ENCODE measurements at regions not wholly inside any gene's neighbourhood (a gene's known extent, or its start where the extent isn't known, plus 50 kb on each side); places are given as distances from the start of the nearest gene placed in this dataset.
"Not testable (repeated sequence)": the region's sequence is repeated elsewhere in the genome, so short reads cannot be mapped to it uniquely, and the experiment has no call there.

GRCh38 chr9:29556317-29556716 is 1983.0 kb upstream of the C9orf72 start:
- CTCF ChIA-PET = no interaction called here
- no peaks in the 10 kb centered on the region for H3K4me1 Mint-ChIP-seq
- H3K27me3 Mint-ChIP-seq = no peaks in the 10 kb centered on the region
- H3K4me3 Mint-ChIP-seq = no peak overlapping the region
- H3K27ac Mint-ChIP-seq = no peak overlapping the region
- H3K36me3 Mint-ChIP-seq = no peaks in the 10 kb centered on the region
- no peak for DNase-seq
- peaks cover 2% of the 10 kb centered on the region for H3K9me3 Mint-ChIP-seq

- no peak for DNase-seq
- H3K4me3 Mint-ChIP-seq = no peak overlapping the region
- no peaks in the 10 kb centered on the region for H3K27me3 Mint-ChIP-seq
- H3K4me1 Mint-ChIP-seq = no peaks in the 10 kb centered on the region
- H3K9me3 Mint-ChIP-seq = peaks cover 2% of the 10 kb centered on the region
- no peak overlapping the region for H3K27ac Mint-ChIP-seq
- H3K36me3 Mint-ChIP-seq = no peaks in the 10 kb centered on the region
- CTCF ChIA-PET = no interaction called here
These were observed 1983.5 kb upstream of the C9orf72 start for GRCh38 chr9:29556746-29557145.

- no peak overlapping the region for H3K27ac Mint-ChIP-seq
These were observed 1991.3 kb upstream of the C9orf72 start for GRCh38 chr9:29564564-29564963.

GRCh38 chr9:29575219-29575618 is 2001.9 kb upstream of the C9orf72 start:
- H3K4me1 Mint-ChIP-seq = no peaks in the 10 kb centered on the region
- no peaks in the 10 kb centered on the region for H3K27me3 Mint-ChIP-seq
- no peak overlapping the region for H3K4me3 Mint-ChIP-seq
- peaks cover 2% of the 10 kb centered on the region for H3K9me3 Mint-ChIP-seq
- DNase-seq = no peak
- H3K27ac Mint-ChIP-seq = no peak overlapping the region
- H3K36me3 Mint-ChIP-seq = no peaks in the 10 kb centered on the region
- CTCF ChIA-PET = no interaction called here

More at GRCh38 chr9:29564564-29564963, 1991.3 kb upstream of the C9orf72 start:
- peaks cover 3% of the 10 kb centered on the region for H3K9me3 Mint-ChIP-seq
- no peaks in the 10 kb centered on the region for H3K27me3 Mint-ChIP-seq
- no peak overlapping the region for H3K4me3 Mint-ChIP-seq
- CTCF ChIA-PET = no interaction called here
- H3K4me1 Mint-ChIP-seq = no peaks in the 10 kb centered on the region
- no peaks in the 10 kb centered on the region for H3K36me3 Mint-ChIP-seq
- no peak for DNase-seq

GRCh38 chr9:29588361-29588760 is 2015.1 kb upstream of the C9orf72 start:
- no peaks in the 10 kb centered on the region for H3K4me1 Mint-ChIP-seq
- H3K9me3 Mint-ChIP-seq = peaks cover 4% of the 10 kb centered on the region
- CTCF ChIA-PET = no interaction called here
- H3K36me3 Mint-ChIP-seq = no peaks in the 10 kb centered on the region
- no peaks in the 10 kb centered on the region for H3K27me3 Mint-ChIP-seq
- DNase-seq = no peak
- H3K27ac Mint-ChIP-seq = no peak overlapping the region
- H3K4me3 Mint-ChIP-seq = no peak overlapping the region

GRCh38 chr9:29609282-29609681 is 2036.0 kb upstream of the C9orf72 start:
- CTCF ChIA-PET = no interaction called here
- DNase-seq = no peak
- Mint-ChIP-seq H3K36me3 (no peaks in the 10 kb centered on the region), H3K4me3 (no peak overlapping the region), H3K9me3 (peaks cover 3% of the 10 kb centered on the region), H3K27me3 (no peaks in the 10 kb centered on the region), H3K27ac (no peak overlapping the region), H3K4me1 (no peaks in the 10 kb centered on the region)

GRCh38 chr9:29613773-29614172 is 2040.5 kb upstream of the C9orf72 start:
- H3K36me3 Mint-ChIP-seq = no peaks in the 10 kb centered on the region
- no peaks in the 10 kb centered on the region for H3K4me1 Mint-ChIP-seq
- no peak overlapping the region for H3K27ac Mint-ChIP-seq
- H3K4me3 Mint-ChIP-seq = no peak overlapping the region
- peaks cover 1% of the 10 kb centered on the region for H3K9me3 Mint-ChIP-seq
- CTCF ChIA-PET = no interaction called here
- DNase-seq = no peak
- H3K27me3 Mint-ChIP-seq = no peaks in the 10 kb centered on the region

GRCh38 chr9:29616844-29617243 is 2043.6 kb upstream of the C9orf72 start:
- Mint-ChIP-seq H3K27ac (no peak overlapping the region), H3K27me3 (no peaks in the 10 kb centered on the region), H3K4me3 (no peak overlapping the region), H3K36me3 (no peaks in the 10 kb centered on the region), H3K9me3 (peaks cover 2% of the 10 kb centered on the region), H3K4me1 (no peaks in the 10 kb centered on the region)
- DNase-seq = no peak
- CTCF ChIA-PET = no interaction called here

GRCh38 chr9:29625292-29625731 is 2052.0 kb upstream of the C9orf72 start:
- no peak for DNase-seq
- Mint-ChIP-seq H3K4me1 (no peaks in the 10 kb centered on the region), H3K36me3 (no peaks in the 10 kb centered on the region), H3K27ac (no peak overlapping the region), H3K4me3 (no peak overlapping the region), H3K9me3 (no peaks in the 10 kb centered on the region), H3K27me3 (no peaks in the 10 kb centered on the region)
- CTCF ChIA-PET = no interaction called here

GRCh38 chr9:29625931-29626330 is 2052.7 kb upstream of the C9orf72 start:
- CTCF ChIA-PET = no interaction called here
- H3K27ac Mint-ChIP-seq = no peak overlapping the region

GRCh38 chr9:29628856-29629255 is 2055.6 kb upstream of the C9orf72 start:
- H3K27ac Mint-ChIP-seq, DNase-seq, CTCF ChIA-PET, H3K4me1 Mint-ChIP-seq, H3K9me3 Mint-ChIP-seq, H3K36me3 Mint-ChIP-seq, H3K27me3 Mint-ChIP-seq, H3K4me3 Mint-ChIP-seq: not testable (repeated sequence)

More at GRCh38 chr9:29625931-29626330, 2052.7 kb upstream of the C9orf72 start:
- H3K4me1 Mint-ChIP-seq = no peaks in the 10 kb centered on the region
- no peak overlapping the region for H3K4me3 Mint-ChIP-seq
- no peaks in the 10 kb centered on the region for H3K36me3 Mint-ChIP-seq
- DNase-seq = no peak
- H3K27me3 Mint-ChIP-seq = no peaks in the 10 kb centered on the region
- H3K9me3 Mint-ChIP-seq = no peaks in the 10 kb centered on the region

GRCh38 chr9:29637471-29638237 is 2064.4 kb upstream of the C9orf72 start:
- no peak for DNase-seq
- Mint-ChIP-seq H3K4me1 (no peaks in the 10 kb centered on the region), H3K4me3 (no peak overlapping the region), H3K27me3 (no peaks in the 10 kb centered on the region), H3K9me3 (peaks cover 2% of the 10 kb centered on the region), H3K27ac (no peak overlapping the region), H3K36me3 (no peaks in the 10 kb centered on the region)
- CTCF ChIA-PET = no interaction called here

- H3K9me3 Mint-ChIP-seq = no peaks in the 10 kb centered on the region
- no peak for DNase-seq
- CTCF ChIA-PET = no interaction called here
- no peaks in the 10 kb centered on the region for H3K4me1 Mint-ChIP-seq
- no peak overlapping the region for H3K4me3 Mint-ChIP-seq
- H3K27ac Mint-ChIP-seq = no peak overlapping the region
- H3K27me3 Mint-ChIP-seq = no peaks in the 10 kb centered on the region
- H3K36me3 Mint-ChIP-seq = no peaks in the 10 kb centered on the region
These were observed 2067.2 kb upstream of the C9orf72 start for GRCh38 chr9:29640507-29640906.

- Mint-ChIP-seq H3K9me3 (no peaks in the 10 kb centered on the region), H3K4me3 (no peak overlapping the region), H3K4me1 (no peaks in the 10 kb centered on the region), H3K36me3 (no peaks in the 10 kb centered on the region), H3K27me3 (no peaks in the 10 kb centered on the region), H3K27ac (no peak overlapping the region)
- CTCF ChIA-PET = no interaction called here
- no peak for DNase-seq
These were observed 2071.2 kb upstream of the C9orf72 start for GRCh38 chr9:29644514-29644913.

GRCh38 chr9:29647451-29647850 is 2074.2 kb upstream of the C9orf72 start:
- H3K27me3 Mint-ChIP-seq = no peaks in the 10 kb centered on the region
- H3K27ac Mint-ChIP-seq = no peak overlapping the region
- no peaks in the 10 kb centered on the region for H3K4me1 Mint-ChIP-seq
- DNase-seq = no peak
- peaks cover 2% of the 10 kb centered on the region for H3K9me3 Mint-ChIP-seq
- CTCF ChIA-PET = no interaction called here
- no peak overlapping the region for H3K4me3 Mint-ChIP-seq
- H3K36me3 Mint-ChIP-seq = no peaks in the 10 kb centered on the region

- Mint-ChIP-seq H3K9me3 (peaks cover 2% of the 10 kb centered on the region), H3K36me3 (no peaks in the 10 kb centered on the region), H3K27ac (no peak overlapping the region), H3K4me1 (no peaks in the 10 kb centered on the region), H3K4me3 (no peak overlapping the region), H3K27me3 (no peaks in the 10 kb centered on the region)
- CTCF ChIA-PET = no interaction called here
- no peak for DNase-seq
These were observed 2074.9 kb upstream of the C9orf72 start for GRCh38 chr9:29648132-29648531.

Data from activated naive CD4-positive, alpha-beta T cell treated with anti-CD3 and anti-CD28 coated beads, Interleukin-2, amount 10 ng/mL, durations not matched to agents 7 days and 5 days (primary cell).